HCT116 (cell line): ENCODE measurements at regions not wholly inside any gene's neighbourhood (a gene's known extent, or its start where the extent isn't known, plus 50 kb on each side); places are given as distances from the start of the nearest gene placed in this dataset.

ENCODE experiments used
- ATAC-seq: fragments of 200-7000 bp; cut with Tn5 transposase; 2 replicates; pipeline ENCODE4 v1.9.1; 2020; ENCODE audit warnings: mild to moderate bottlenecking, moderate library complexity
- BruUV-seq: library from RNA; stranded (reverse); fragments of 400-500 nt; replicated peaks from 2 replicates; lab custom pipeline; 2021; lab: Mats Ljungman, UMichigan
- CTCF ChIA-PET: fragments of 300-600 bp; sonication (Branson Sonifier 250); formaldehyde crosslinking; loops from one replicate; lab custom pipeline; 2021; ENCODE audit warnings: antibody characterized with exemption; lab: Charles Lee
- POLR2A ChIA-PET: fragments of 300-600, 350-600 bp; sonication (Branson Sonifier 250); formaldehyde crosslinking; loops from one replicate; lab custom pipeline; 2021; ENCODE audit warnings: antibody characterized with exemption; lab: Charles Lee
- RAD21 ChIA-PET, 2 experiments: fragments of 300-600 bp; sonication (Branson Sonifier 250); formaldehyde crosslinking; loops; one replicate each; lab custom pipeline; 2023; ENCODE audit warnings: low total read pairs in 2 of 2; ENCODE audit not compliant: uncharacterized antibody in 2 of 2, unreplicated experiment in 2 of 2, low non-redundant PET in 1 of 2; lab: Charles Lee
- DNase-seq: peaks from one replicate; pipeline ENCODE4 v3.0.0-alpha.2; 2010; ENCODE audit warnings: low read depth, low spot score
- H2AFZ ChIP-seq: fragments of 200-600 bp; shearing (Covaris generic), sonication (generic); 2 replicates; pipeline ENCODE4 v1.6.1; 2017; ENCODE audit warnings: low read depth, mixed run types, mixed read lengths, antibody characterized with exemption, low read length; ENCODE audit not compliant: poor library complexity, severe bottlenecking
- H3K27ac ChIP-seq: 2 replicates; pipeline ENCODE4 v1.5.1; 2012; ENCODE audit warnings: low read depth, low read length
- H3K27me3 ChIP-seq: fragments of 200-600 bp; sonication (generic); 2 replicates; pipeline ENCODE4 v1.6.1; 2016; ENCODE audit warnings: mixed run types, low read length, mixed read lengths; ENCODE audit not compliant: insufficient read depth
- H3K36me3 ChIP-seq, 2 experiments: fragments of 200-500 bp in 1 of 2; fragments of 200-600 bp in 1 of 2; sonication (Bioruptor generic) in 1 of 2; sonication (generic) in 1 of 2; 2 replicates each; pipeline versions ENCODE4 v1.5.1 to v1.6.1; 2014 to 2016; ENCODE audit warnings: low read length in 2 of 2, inconsistent platforms in 1 of 2, mixed read lengths in 1 of 2, mixed run types in 1 of 2; ENCODE audit not compliant: insufficient read depth in 2 of 2, control insufficient read depth in 1 of 2
- H3K4me1 ChIP-seq, 2 experiments: fragments of 200-600 bp in 1 of 2; sonication (generic) in 1 of 2; 2 replicates each; pipeline versions ENCODE4 v1.5.1 to v1.6.1; 2012 to 2017; ENCODE audit warnings: low read length in 2 of 2, inconsistent platforms in 1 of 2, mild to moderate bottlenecking in 1 of 2, mixed read lengths in 1 of 2, mixed run types in 1 of 2, moderate library complexity in 1 of 2; ENCODE audit not compliant: insufficient read depth in 2 of 2, control insufficient read depth in 1 of 2
- H3K4me2 ChIP-seq: fragments of 200-600 bp; sonication (generic); 2 replicates; pipeline ENCODE4 v1.6.1; 2017; ENCODE audit warnings: mixed run types, low read length, mixed read lengths
- H3K4me3 ChIP-seq, 2 experiments: fragments of 200-600 bp in 1 of 2; sonication (generic) in 1 of 2; replicated peaks in 1 of 2; 2 replicates each; pipeline ENCODE4 v1.5.1; 2011 to 2016; ENCODE audit warnings: low read length in 2 of 2, control low read depth in 1 of 2, low read depth in 1 of 2, mild to moderate bottlenecking in 1 of 2, mixed read lengths in 1 of 2, mixed run types in 1 of 2
- H3K79me2 ChIP-seq: fragments of 200-600 bp; sonication (generic); 2 replicates; pipeline ENCODE4 v1.6.1; 2017; ENCODE audit warnings: mild to moderate bottlenecking, mixed run types, low read length, moderate library complexity, mixed read lengths; ENCODE audit not compliant: insufficient read depth
- H3K9ac ChIP-seq: fragments of 200-600 bp; sonication (generic); 2 replicates; pipeline ENCODE4 v1.6.1; 2016; ENCODE audit warnings: low read length, mixed read lengths
- H3K9me2 ChIP-seq: fragments of 200-600 bp; sonication (generic), shearing (Covaris generic); 2 replicates; pipeline ENCODE4 v1.6.1; 2017; ENCODE audit warnings: mixed run types, mild to moderate bottlenecking, moderate library complexity; ENCODE audit not compliant: insufficient read depth
- H3K9me3 ChIP-seq, 2 experiments: fragments of 200-500 bp in 1 of 2; fragments of 200-600 bp in 1 of 2; sonication (Bioruptor generic) in 1 of 2; sonication (generic) in 1 of 2; 2 replicates each; pipeline ENCODE4 v1.6.1; 2014 to 2017; ENCODE audit warnings: low read length in 2 of 2, mixed read lengths in 2 of 2, inconsistent platforms in 1 of 2, low read depth in 1 of 2, mild to moderate bottlenecking in 1 of 2, mixed run types in 1 of 2, moderate library complexity in 1 of 2; ENCODE audit not compliant: control insufficient read depth in 1 of 2, insufficient read depth in 1 of 2
- H4K20me1 ChIP-seq: fragments of 200-600 bp; sonication (generic), shearing (Covaris generic); 2 replicates; pipeline ENCODE4 v1.6.1; 2017; ENCODE audit warnings: mixed run types, mild to moderate bottlenecking, moderate library complexity; ENCODE audit not compliant: insufficient read depth
- CBX3 ChIP-seq: IDR thresholded peaks from 2 replicates; pipeline ENCODE4 v1.6.1; 2012; ENCODE audit warnings: low read depth
- CEBPB ChIP-seq: IDR thresholded peaks from 2 replicates; pipeline ENCODE4 v1.6.1; 2012; ENCODE audit warnings: low read depth
- CTCF ChIP-seq, 3 experiments: fragments of 200-600 bp in 1 of 3; sonication (generic) in 1 of 3; IDR thresholded peaks in 2 of 3; conservative IDR thresholded peaks in 1 of 3; 2 replicates each; pipeline ENCODE4 v1.5.1; 2012 to 2017; ENCODE audit warnings: low read depth in 2 of 3, low read length in 2 of 3, antibody characterized with exemption in 1 of 3, borderline replicate concordance in 1 of 3, control low read depth in 1 of 3, mild to moderate bottlenecking in 1 of 3, mixed read lengths in 1 of 3, mixed run types in 1 of 3, moderate library complexity in 1 of 3; ENCODE audit not compliant: insufficient read depth in 1 of 3
- EGR1 ChIP-seq: IDR thresholded peaks from 2 replicates; pipeline ENCODE4 v1.6.1; 2012; ENCODE audit warnings: low read depth
- ELF1 ChIP-seq: IDR thresholded peaks from 2 replicates; pipeline ENCODE4 v1.6.1; 2012; ENCODE audit warnings: low read depth, borderline replicate concordance
- JUND ChIP-seq: IDR thresholded peaks from 2 replicates; pipeline ENCODE4 v1.6.1; 2012
- MAX ChIP-seq: IDR thresholded peaks from 2 replicates; pipeline ENCODE4 v1.6.1; 2012
- POLR2A ChIP-seq: IDR thresholded peaks from 2 replicates; pipeline ENCODE4 v1.7.0; 2011; ENCODE audit warnings: borderline replicate concordance; ENCODE audit not compliant: insufficient read depth, insufficient read length; ENCODE audit errors: extremely low read depth
- SIN3A ChIP-seq: IDR thresholded peaks from 2 replicates; pipeline ENCODE4 v1.6.1; 2012; ENCODE audit warnings: low read depth
- TCF7L2 ChIP-seq: IDR thresholded peaks from 2 replicates; pipeline ENCODE4 v1.7.0; 2011; ENCODE audit warnings: borderline replicate concordance, inconsistent platforms; ENCODE audit not compliant: insufficient read depth, insufficient read length; ENCODE audit errors: extremely low read depth
- ZFX ChIP-seq: fragments of 450-650 bp; IDR thresholded peaks from 2 replicates; pipeline ENCODE4 v1.6.1; 2017
- intact Hi-C: fragments of 100-400 bp; cut with micrococcal nuclease; formaldehyde crosslinking; loops from 2 replicates; pipeline ENCODE4 v1.10.0; 2022

DNA sequence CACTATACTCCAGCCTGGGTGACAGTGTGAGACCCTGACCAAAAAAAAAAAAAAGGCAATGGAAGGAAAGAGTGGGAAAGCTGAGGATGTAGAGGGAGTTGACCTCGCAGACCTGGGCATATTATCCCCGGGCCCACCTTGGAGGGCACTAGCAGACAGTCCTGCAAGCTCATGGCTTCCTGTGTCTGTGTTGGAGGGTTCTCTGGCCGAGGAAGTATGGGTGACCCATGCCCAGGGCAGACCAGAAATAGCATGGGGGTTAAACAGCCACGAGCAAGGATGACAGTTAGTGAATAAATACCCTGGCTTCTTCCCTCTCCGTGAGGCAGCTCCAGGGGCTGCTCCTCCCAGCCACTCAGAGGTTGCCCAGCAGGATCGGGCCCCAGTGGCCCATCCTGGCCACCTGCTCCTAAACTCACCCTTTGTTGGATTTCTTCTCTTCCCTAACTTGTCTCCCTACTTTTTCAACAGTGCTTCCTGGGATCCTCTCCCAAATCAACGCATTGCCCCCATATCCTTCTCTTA lies 485.8 kb downstream of the ZNF536 start:
- intact Hi-C loops = no loop called here
- H3K9me3 ChIP-seq = peaks cover 10 to 36% of the 10 kb centered on the region in 2 experiments; a peak in 2 of 4 replicates
- H2AFZ ChIP-seq = no peak overlapping the region
- RAD21 ChIA-PET = no interaction called here
- no peaks in the 10 kb centered on the region for H3K27me3 ChIP-seq
- no peaks in the 10 kb centered on the region for H3K4me1 ChIP-seq
- H3K27ac ChIP-seq = no peak overlapping the region
- H4K20me1 ChIP-seq = no peaks in the 10 kb centered on the region
- TF ChIP-seq SIN3A = no peak
- TF ChIP-seq EGR1 = no peak
- TF ChIP-seq TCF7L2 = no peak
- TF ChIP-seq CTCF (IDR thresholded peaks at IDR 0.05 in 2 of 3, conservative IDR thresholded peaks at IDR 0.05 in 1 of 3; ENCODE audit: borderline replicate concordance in 1 of 3, insufficient read depth in 1 of 3, low read depth in 2 of 3, low read length in 2 of 3) = no peak
- TF ChIP-seq POLR2A = no peak
- no peak for TF ChIP-seq CEBPB
- no peak for TF ChIP-seq ZFX
- no peak for TF ChIP-seq ELF1
- no peak for TF ChIP-seq MAX
- TF ChIP-seq JUND = no peak
- TF ChIP-seq CBX3 = no peak
- POLR2A ChIA-PET = no interaction called here
- no peak for DNase-seq
- H3K9ac ChIP-seq = no peak overlapping the region
- H3K9me2 ChIP-seq = no peaks in the 10 kb centered on the region
- BruUV-seq = no TSS peak
- H3K79me2 ChIP-seq = no peaks in the 10 kb centered on the region
- no peak overlapping the region for H3K4me2 ChIP-seq
- no peak for ATAC-seq
- H3K4me3 ChIP-seq = no peak overlapping the region
- no peaks in the 10 kb centered on the region for H3K36me3 ChIP-seq
- CTCF ChIA-PET = no interaction called here
